OCI-LY1 (cell line): ENCODE measurements at regions not wholly inside any gene's neighbourhood (a gene's known extent, or its start where the extent isn't known, plus 50 kb on each side); places are given as distances from the start of the nearest gene placed in this dataset.

Experiments
- H2AFZ ChIP-seq: fragments of 200-600 bp; sonication (generic), shearing (Covaris generic); 2 replicates; pipeline ENCODE4 v1.6.0; 2014; ENCODE audit warnings: antibody characterized with exemption, mild to moderate bottlenecking, low read length
- H3F3A ChIP-seq: fragments of 200-600 bp; sonication (generic), shearing (Covaris generic); 2 replicates; pipeline ENCODE4 v1.6.0; 2014; ENCODE audit warnings: mild to moderate bottlenecking, antibody characterized with exemption, low read length, moderate library complexity; ENCODE audit not compliant: insufficient read depth
- H3K27ac ChIP-seq: fragments of 200-600 bp; sonication (generic); 2 replicates; pipeline ENCODE4 v1.5.1; 2014; ENCODE audit warnings: low read length, mixed run types, mild to moderate bottlenecking, low read depth; ENCODE audit not compliant: poor library complexity, severe bottlenecking
- H3K27me3 ChIP-seq: fragments of 200-600 bp; sonication (generic); 2 replicates; pipeline ENCODE4 v1.6.0; 2014; ENCODE audit warnings: antibody characterized with exemption, mild to moderate bottlenecking, low read length, moderate library complexity; ENCODE audit not compliant: insufficient read depth
- H3K36me3 ChIP-seq: fragments of 200-600 bp; sonication (generic); 2 replicates; pipeline ENCODE4 v1.6.1; 2014; ENCODE audit warnings: mild to moderate bottlenecking, antibody characterized with exemption, low read length, moderate library complexity, mixed read lengths; ENCODE audit not compliant: insufficient read depth
- H3K4me1 ChIP-seq: fragments of 200-600 bp; sonication (generic); 2 replicates; pipeline ENCODE4 v1.5.1; 2014; ENCODE audit warnings: mild to moderate bottlenecking, low read length, moderate library complexity; ENCODE audit not compliant: insufficient read depth, severe bottlenecking
- H3K4me2 ChIP-seq: fragments of 200-600 bp; sonication (generic), shearing (Covaris generic); 2 replicates; pipeline ENCODE4 v1.6.1; 2014; ENCODE audit warnings: low read length
- H3K4me3 ChIP-seq: fragments of 200-600 bp; sonication (generic); 2 replicates; pipeline ENCODE4 v1.5.1; 2014; ENCODE audit warnings: low read length, low read depth, mild to moderate bottlenecking, mixed read lengths; ENCODE audit not compliant: poor library complexity, severe bottlenecking
- H3K79me2 ChIP-seq: fragments of 200-600 bp; shearing (Covaris generic); 2 replicates; pipeline ENCODE4 v1.6.1; 2016; ENCODE audit warnings: mixed run types, low read length, mixed read lengths; ENCODE audit not compliant: insufficient read depth
- H3K9ac ChIP-seq: fragments of 200-600 bp; sonication (generic), shearing (Covaris generic); 2 replicates; pipeline ENCODE4 v1.6.1; 2014; ENCODE audit warnings: mild to moderate bottlenecking, low read length, mixed read lengths
- H3K9me2 ChIP-seq: fragments of 200-600 bp; sonication (generic), shearing (Covaris generic); 2 replicates; pipeline ENCODE4 v1.6.1; 2014; ENCODE audit warnings: low read depth, mild to moderate bottlenecking, low read length, mixed read lengths
- H3K9me3 ChIP-seq: fragments of 200-600 bp; shearing (Covaris generic); 2 replicates; pipeline ENCODE4 v1.6.1; 2014; ENCODE audit warnings: low read length, mixed read lengths
- H4K20me1 ChIP-seq: fragments of 200-600 bp; sonication (generic), shearing (Covaris generic); 2 replicates; pipeline ENCODE4 v1.6.0; 2016; ENCODE audit warnings: mild to moderate bottlenecking, low read length; ENCODE audit not compliant: insufficient read depth
- EZH2 ChIP-seq: fragments of 200-600 bp; sonication (generic), shearing (Covaris generic); IDR thresholded peaks from 2 replicates; pipeline ENCODE4 v1.8.0; 2017; ENCODE audit warnings: borderline replicate concordance, mixed run types, mild to moderate bottlenecking, antibody characterized with exemption, low read length, moderate library complexity, mixed read lengths
- TF ChIP-seq, protein P1 (sequence below): fragments of 200-600 bp; sonication (generic), shearing (Covaris generic); IDR thresholded peaks from 2 replicates; pipeline ENCODE4 v1.5.1; 2017; ENCODE audit warnings: mild to moderate bottlenecking, antibody characterized with exemption, low read length, moderate library complexity, mixed read lengths

DNA sequence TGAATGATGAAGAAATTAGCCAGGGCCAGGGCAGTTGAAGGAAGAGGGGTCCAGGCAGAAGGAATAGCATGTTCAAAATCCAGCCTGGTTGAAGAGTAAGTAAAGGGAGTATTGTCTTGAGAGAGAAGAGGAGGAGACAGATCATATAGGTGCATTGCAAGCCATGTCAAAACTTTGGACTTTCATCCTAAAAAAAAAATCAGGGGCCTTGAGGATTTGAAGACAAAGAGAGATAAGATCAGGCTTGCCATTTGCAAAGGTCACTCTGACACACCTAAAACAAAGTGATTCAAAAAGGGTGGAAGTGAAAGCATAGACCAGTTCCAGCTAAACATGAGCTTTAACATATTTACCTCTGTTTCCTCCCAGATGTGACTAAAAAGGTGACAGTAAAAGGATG lies 95.7 kb upstream of the DRD2 start:
- Histone ChIP-seq H4K20me1 (no peaks in the 10 kb centered on the region), H3K79me2 (no peaks in the 10 kb centered on the region), H3K4me3 (no peak overlapping the region), H3K27ac (no peak overlapping the region), H3K27me3 (no peaks in the 10 kb centered on the region), H3K9me2 (no peaks in the 10 kb centered on the region), H3K4me2 (no peak overlapping the region), H3K4me1 (no peaks in the 10 kb centered on the region), H3K9me3 (no peaks in the 10 kb centered on the region), H3K36me3 (no peaks in the 10 kb centered on the region), H3K9ac (no peak overlapping the region), H3F3A (no peaks in the 10 kb centered on the region), H2AFZ (no peak overlapping the region)
- TF ChIP-seq EZH2: no peak
- TF ChIP-seq, protein P1, sequence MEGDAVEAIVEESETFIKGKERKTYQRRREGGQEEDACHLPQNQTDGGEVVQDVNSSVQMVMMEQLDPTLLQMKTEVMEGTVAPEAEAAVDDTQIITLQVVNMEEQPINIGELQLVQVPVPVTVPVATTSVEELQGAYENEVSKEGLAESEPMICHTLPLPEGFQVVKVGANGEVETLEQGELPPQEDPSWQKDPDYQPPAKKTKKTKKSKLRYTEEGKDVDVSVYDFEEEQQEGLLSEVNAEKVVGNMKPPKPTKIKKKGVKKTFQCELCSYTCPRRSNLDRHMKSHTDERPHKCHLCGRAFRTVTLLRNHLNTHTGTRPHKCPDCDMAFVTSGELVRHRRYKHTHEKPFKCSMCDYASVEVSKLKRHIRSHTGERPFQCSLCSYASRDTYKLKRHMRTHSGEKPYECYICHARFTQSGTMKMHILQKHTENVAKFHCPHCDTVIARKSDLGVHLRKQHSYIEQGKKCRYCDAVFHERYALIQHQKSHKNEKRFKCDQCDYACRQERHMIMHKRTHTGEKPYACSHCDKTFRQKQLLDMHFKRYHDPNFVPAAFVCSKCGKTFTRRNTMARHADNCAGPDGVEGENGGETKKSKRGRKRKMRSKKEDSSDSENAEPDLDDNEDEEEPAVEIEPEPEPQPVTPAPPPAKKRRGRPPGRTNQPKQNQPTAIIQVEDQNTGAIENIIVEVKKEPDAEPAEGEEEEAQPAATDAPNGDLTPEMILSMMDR: no peak

DNA sequence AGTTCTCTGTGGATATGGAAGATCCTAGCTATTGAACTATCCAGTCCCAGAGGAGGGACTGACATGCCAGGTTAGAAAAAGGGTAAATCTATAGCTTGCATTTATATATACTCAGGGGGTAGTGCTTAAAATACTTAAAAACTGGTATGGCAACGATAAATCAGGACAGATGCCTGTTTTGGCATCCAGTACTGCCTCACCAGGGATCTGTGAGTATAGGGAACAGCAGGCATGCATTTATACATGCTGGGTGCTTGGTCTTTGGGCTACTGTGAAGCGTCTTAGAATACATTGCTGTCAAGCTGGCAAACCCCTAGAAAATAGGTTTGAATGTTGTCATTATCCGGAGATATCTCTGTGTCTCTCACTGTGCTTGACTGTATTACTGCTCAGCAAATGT lies 94.2 kb upstream of the DRD2 start:
- Histone ChIP-seq H3K4me1 (no peaks in the 10 kb centered on the region), H3K9me3 (no peaks in the 10 kb centered on the region)
- TF ChIP-seq, protein P1: no peak
- no peak for TF ChIP-seq EZH2

DNA sequence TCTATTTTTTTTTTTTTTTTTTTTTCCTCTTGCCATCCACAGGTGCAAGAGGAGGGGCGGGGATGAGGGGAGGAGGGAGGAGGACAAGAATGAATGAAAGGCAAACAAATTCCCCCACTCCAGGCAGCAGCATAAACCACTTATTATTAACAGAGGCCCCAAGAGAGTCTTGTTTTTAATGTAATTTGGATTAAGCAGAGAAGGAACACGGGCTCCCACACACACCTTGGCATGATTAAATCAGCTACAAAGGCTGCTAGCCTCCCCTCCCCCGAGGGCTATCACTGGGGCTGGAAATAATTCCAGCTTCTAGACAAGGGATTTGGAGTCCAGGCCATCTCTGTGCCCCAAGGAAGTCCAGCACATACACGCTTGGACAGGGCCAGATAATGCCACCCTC lies 93.4 kb upstream of the DRD2 start:
- H4K20me1 ChIP-seq: no peaks in the 10 kb centered on the region

More for the DNA sequence above, 94.2 kb upstream of the DRD2 start:
- no peaks in the 10 kb centered on the region for H3K36me3 ChIP-seq
- H3K27ac ChIP-seq: no peak overlapping the region
- H4K20me1 ChIP-seq: no peaks in the 10 kb centered on the region
- no peaks in the 10 kb centered on the region for H3K9me2 ChIP-seq
- no peak overlapping the region for H3K4me2 ChIP-seq
- no peaks in the 10 kb centered on the region for H3F3A ChIP-seq
- no peak overlapping the region for H3K4me3 ChIP-seq
- no peak overlapping the region for H2AFZ ChIP-seq
- no peaks in the 10 kb centered on the region for H3K79me2 ChIP-seq
- no peak overlapping the region for H3K9ac ChIP-seq
- no peaks in the 10 kb centered on the region for H3K27me3 ChIP-seq

More for the DNA sequence above, 93.4 kb upstream of the DRD2 start:
- H3K79me2 ChIP-seq: no peaks in the 10 kb centered on the region
- H3F3A ChIP-seq: no peaks in the 10 kb centered on the region
- H3K9me2 ChIP-seq: no peaks in the 10 kb centered on the region
- H3K36me3 ChIP-seq: no peaks in the 10 kb centered on the region
- no peak overlapping the region for H3K9ac ChIP-seq
- TF ChIP-seq, protein P1: no peak
- no peak for TF ChIP-seq EZH2
- H3K4me3 ChIP-seq: no peak overlapping the region
- H3K9me3 ChIP-seq: no peaks in the 10 kb centered on the region
- H3K27ac ChIP-seq: no peak overlapping the region
- H2AFZ ChIP-seq: no peak overlapping the region
- H3K27me3 ChIP-seq: no peaks in the 10 kb centered on the region
- no peaks in the 10 kb centered on the region for H3K4me1 ChIP-seq
- no peak overlapping the region for H3K4me2 ChIP-seq
